OCI-LY7 (cell line): ENCODE measurements at regions not wholly inside any gene's neighbourhood (a gene's known extent, or its start where the extent isn't known, plus 50 kb on each side); places are given as distances from the start of the nearest gene placed in this dataset.

Experiments
- EZH2phosphoT487 ChIP-seq: fragments of 200-600 bp; sonication (generic); IDR thresholded peaks from 2 replicates; pipeline ENCODE4 v1.6.1; 2018; ENCODE audit warnings: low read depth, borderline replicate concordance, mild to moderate bottlenecking, mixed run types, antibody characterized with exemption, low read length, moderate library complexity, mixed read lengths
- TF ChIP-seq, protein P1 (sequence below): fragments of 200-600 bp; sonication (generic); conservative IDR thresholded peaks from 2 replicates; pipeline ENCODE4 v1.5.1; 2014; ENCODE audit warnings: mild to moderate bottlenecking, antibody characterized with exemption, low read length, moderate library complexity, mixed read lengths

DNA sequence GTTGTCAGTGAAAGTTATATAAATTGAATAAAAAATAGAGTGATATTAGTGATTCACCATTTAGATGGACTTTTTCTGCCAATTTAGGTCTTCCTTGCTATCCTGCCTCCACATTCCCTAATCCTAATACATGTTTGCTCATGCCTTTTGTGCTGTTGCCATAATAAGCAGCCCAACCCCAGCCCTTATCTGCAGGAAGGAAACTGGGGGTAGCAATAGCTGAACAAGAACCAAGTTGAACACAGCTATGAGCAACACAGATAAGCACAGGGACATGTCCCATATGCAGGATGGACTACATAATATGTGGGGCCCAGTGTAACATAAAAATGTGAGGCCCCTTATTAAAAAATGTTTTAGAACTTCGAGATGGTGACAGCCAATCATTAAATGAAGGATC lies 91.2 kb upstream of the AHR start:
- TF ChIP-seq, protein P1, sequence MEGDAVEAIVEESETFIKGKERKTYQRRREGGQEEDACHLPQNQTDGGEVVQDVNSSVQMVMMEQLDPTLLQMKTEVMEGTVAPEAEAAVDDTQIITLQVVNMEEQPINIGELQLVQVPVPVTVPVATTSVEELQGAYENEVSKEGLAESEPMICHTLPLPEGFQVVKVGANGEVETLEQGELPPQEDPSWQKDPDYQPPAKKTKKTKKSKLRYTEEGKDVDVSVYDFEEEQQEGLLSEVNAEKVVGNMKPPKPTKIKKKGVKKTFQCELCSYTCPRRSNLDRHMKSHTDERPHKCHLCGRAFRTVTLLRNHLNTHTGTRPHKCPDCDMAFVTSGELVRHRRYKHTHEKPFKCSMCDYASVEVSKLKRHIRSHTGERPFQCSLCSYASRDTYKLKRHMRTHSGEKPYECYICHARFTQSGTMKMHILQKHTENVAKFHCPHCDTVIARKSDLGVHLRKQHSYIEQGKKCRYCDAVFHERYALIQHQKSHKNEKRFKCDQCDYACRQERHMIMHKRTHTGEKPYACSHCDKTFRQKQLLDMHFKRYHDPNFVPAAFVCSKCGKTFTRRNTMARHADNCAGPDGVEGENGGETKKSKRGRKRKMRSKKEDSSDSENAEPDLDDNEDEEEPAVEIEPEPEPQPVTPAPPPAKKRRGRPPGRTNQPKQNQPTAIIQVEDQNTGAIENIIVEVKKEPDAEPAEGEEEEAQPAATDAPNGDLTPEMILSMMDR = no peak
- no peak for TF ChIP-seq EZH2phosphoT487
